Heart right ventricle (tissue), 16 donors: ENCODE measurements at regions not wholly inside any gene's neighbourhood (a gene's known extent, or its start where the extent isn't known, plus 50 kb on each side); places are given as distances from the start of the nearest gene placed in this dataset.
"Not testable (repeated sequence)": the region's sequence is repeated elsewhere in the genome, so short reads cannot be mapped to it uniquely, and the experiment has no call there.

Source experiments
- ATAC-seq, 8 donors: fragments of 200-7000 bp; cut with Tn5 transposase; one replicate each; pipeline ENCODE4 v1.9.1; 2020; ENCODE audit warnings: mild to moderate bottlenecking in 8 of 8, moderate library complexity in 8 of 8, moderate number of reproducible peaks in 1 of 8
- DNase-seq, 2 donors: peaks; one replicate each; pipeline ENCODE4 v3.0.0-alpha.2; 2020
- H3K27ac ChIP-seq, 10 donors: fragments of 200-600 bp; sonication (generic) in 2 of 10; one replicate each; pipeline versions ENCODE4 v1.5.0 to v1.8.0; 2020 to 2022; ENCODE audit warnings: mild to moderate bottlenecking in 3 of 10
- H3K27me3 ChIP-seq, 7 donors: fragments of 200-600 bp; one replicate each; pipeline ENCODE4 v1.8.0; 2021 to 2022; ENCODE audit warnings: mild to moderate bottlenecking in 2 of 7
- H3K36me3 ChIP-seq, 9 donors: fragments of 200-600 bp; sonication (generic) in 1 of 9; one replicate each; pipeline versions ENCODE4 v1.5.0 to v1.8.0; 2020 to 2022; ENCODE audit warnings: mild to moderate bottlenecking in 2 of 9
- H3K4me1 ChIP-seq, 9 donors: fragments of 200-600 bp; sonication (generic) in 1 of 9; one replicate each; pipeline versions ENCODE4 v1.5.0 to v1.8.0; 2020 to 2022; ENCODE audit warnings: mild to moderate bottlenecking in 4 of 9
- H3K4me3 ChIP-seq, 10 donors: fragments of 200-600 bp; sonication (generic) in 2 of 10; one replicate each; pipeline versions ENCODE4 v1.5.0 to v1.8.0; 2020 to 2022; ENCODE audit warnings: mild to moderate bottlenecking in 7 of 10, moderate library complexity in 2 of 10
- H3K9me3 ChIP-seq, 11 donors: fragments of 200-600 bp in 10 of 11; sonication (generic) in 2 of 11; one replicate each; pipeline versions ENCODE4 v1.5.0 to v1.8.0; 2013 to 2022; ENCODE audit warnings: mild to moderate bottlenecking in 2 of 11, control low read depth in 1 of 11, moderate library complexity in 1 of 11
- WGBS, 2 donors: extraction: QIAGEN DNeasy Blood & Tissue Kit; methylation state at CpG; one replicate each; pipeline ENCODE4 v1.1.7; 2013; ENCODE audit warnings: inconsistent platforms in 1 of 2; 5-methylcytosine and 5-hydroxymethylcytosine counted together
- intact Hi-C, 10 donors: fragments of 100-400 bp; cut with DNase I; formaldehyde crosslinking; loops; one replicate each; pipeline versions ENCODE4 v1.11.1 to v1.14.2; 2022
- TF ChIP-seq, protein P1 (sequence below), 9 donors: fragments of 200-600 bp; sonication (generic) in 2 of 9; IDR thresholded peaks; one replicate each; pipeline versions ENCODE4 v1.5.0 to v1.8.0; 2021 to 2022; ENCODE audit warnings: antibody characterized with exemption in 9 of 9, mild to moderate bottlenecking in 5 of 9, moderate library complexity in 1 of 9
- donor health status: Arrhythmogenic right ventricular cardiomyopathy.
- donor health status: ischemic (EF 13 %, LVEDD 7.1; RV severe dilation, severe dysfunction).
- donor health status: healthy with polysubstance abuse.
- donor health status: DM: no; HTN: yes; CAD: no.
- donor health status: DM: no; HTN: no; CAD: no.
- donor health status: ischemic (EF 25% LVEDD 6.9; RV normal size, moderate dysfunction).
- donor health status: ischemic (EF 25% LVEDD 5.7; RV mildly dilated, moderate dysfunction).
- donor health status: healthy.
- donor health status: DM: yes; HTN: yes; CAD: no.
- donor health status: Ischemic cardiomyopathy.
- donor health status: ischemic (EF 35%, LVEDD 5.7; RV mildly dilated, moderate dysfunction).
- donor health status: nonischemic (EF 11% LVEDD 7.7; RV severe dilation, severe dysfunction).
- donor health status: DM: yes; HTN: yes; CAD: no.
- donor health status: PGD.
- donor health status: ischemic (EF 29% LVEDD 5.4; RV normal size, mild dysfunction).
- donor health status: nonischemic (EF 23%, LVEDD 6.1; RV moderate dilation, normal function).

DNA sequence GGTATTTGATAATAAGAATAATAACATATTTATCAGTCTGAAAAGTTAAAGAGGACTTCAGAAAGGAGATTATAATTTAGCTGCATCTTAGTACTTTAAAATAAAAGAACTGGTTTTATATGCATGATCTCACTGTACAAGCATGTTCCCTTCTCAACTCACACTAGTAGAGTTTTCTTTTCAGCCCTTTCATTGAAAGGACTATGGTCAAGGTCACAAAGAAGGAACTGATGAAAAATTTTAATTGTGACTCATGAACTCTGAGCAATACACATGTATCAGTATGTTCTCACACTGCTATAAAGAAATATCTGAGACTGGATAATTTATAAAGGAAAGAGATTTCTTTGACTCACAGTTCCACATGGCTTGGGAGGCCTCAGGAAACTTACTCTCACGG lies 73.7 kb upstream of the NDST4 start:
- no peak for ATAC-seq
- WGBS, 2 donors = 61 to 68% methylated on average over 1 of the region's 1 CpG
- no peak overlapping the region for H3K4me3 ChIP-seq
- DNase-seq = no peak
- intact Hi-C loops = no loop called here
- peaks cover 0 to 9% (median 3%) of the 10 kb centered on the region in 11 donors for H3K9me3 ChIP-seq
- H3K36me3 ChIP-seq = no peaks in the 10 kb centered on the region
- H3K27ac ChIP-seq = no peak overlapping the region
- TF ChIP-seq, protein P1, sequence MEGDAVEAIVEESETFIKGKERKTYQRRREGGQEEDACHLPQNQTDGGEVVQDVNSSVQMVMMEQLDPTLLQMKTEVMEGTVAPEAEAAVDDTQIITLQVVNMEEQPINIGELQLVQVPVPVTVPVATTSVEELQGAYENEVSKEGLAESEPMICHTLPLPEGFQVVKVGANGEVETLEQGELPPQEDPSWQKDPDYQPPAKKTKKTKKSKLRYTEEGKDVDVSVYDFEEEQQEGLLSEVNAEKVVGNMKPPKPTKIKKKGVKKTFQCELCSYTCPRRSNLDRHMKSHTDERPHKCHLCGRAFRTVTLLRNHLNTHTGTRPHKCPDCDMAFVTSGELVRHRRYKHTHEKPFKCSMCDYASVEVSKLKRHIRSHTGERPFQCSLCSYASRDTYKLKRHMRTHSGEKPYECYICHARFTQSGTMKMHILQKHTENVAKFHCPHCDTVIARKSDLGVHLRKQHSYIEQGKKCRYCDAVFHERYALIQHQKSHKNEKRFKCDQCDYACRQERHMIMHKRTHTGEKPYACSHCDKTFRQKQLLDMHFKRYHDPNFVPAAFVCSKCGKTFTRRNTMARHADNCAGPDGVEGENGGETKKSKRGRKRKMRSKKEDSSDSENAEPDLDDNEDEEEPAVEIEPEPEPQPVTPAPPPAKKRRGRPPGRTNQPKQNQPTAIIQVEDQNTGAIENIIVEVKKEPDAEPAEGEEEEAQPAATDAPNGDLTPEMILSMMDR (IDR thresholded peaks at IDR 0.05) = no peak
- no peaks in the 10 kb centered on the region for H3K27me3 ChIP-seq
- no peaks in the 10 kb centered on the region for H3K4me1 ChIP-seq

DNA sequence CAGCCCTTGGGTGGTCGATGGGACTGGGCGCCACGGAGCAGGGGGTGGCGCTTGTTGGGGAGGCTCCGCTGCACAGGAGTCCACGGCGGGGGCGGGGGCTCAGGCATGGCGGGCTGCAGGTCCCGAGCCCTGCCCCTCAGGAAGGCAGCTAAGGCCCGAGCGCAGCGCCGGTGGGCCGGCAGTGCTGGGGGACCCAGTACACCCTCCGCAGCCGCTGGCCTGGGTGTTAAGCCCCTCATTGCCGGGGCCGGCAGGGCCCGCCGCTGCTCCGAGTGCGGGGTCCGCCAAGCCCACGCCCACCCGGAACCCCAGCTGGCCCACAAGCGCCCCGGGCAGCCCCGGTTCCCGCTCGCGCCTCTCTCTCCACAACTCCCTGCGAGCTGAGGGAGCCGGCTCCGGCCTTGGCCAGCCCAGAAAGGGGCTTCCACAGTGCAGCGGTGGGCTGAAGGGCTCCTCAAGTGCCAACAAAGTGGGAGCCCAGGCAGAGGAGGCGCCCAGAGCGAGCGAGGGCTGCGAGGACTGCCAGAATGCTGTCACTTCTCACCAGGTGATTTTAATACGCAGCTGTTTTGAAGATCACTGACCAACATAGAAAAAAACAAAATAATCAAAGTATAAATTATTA lies 66.1 kb upstream of the NDST4 start:
- H3K27ac ChIP-seq, H3K36me3 ChIP-seq, H3K4me1 ChIP-seq, intact Hi-C loops, H3K9me3 ChIP-seq, H3K27me3 ChIP-seq, H3K4me3 ChIP-seq, DNase-seq, ATAC-seq: not testable (repeated sequence)
- WGBS, 2 donors = 90 to 94% methylated on average over 41 of the region's 41 CpGs

DNA sequence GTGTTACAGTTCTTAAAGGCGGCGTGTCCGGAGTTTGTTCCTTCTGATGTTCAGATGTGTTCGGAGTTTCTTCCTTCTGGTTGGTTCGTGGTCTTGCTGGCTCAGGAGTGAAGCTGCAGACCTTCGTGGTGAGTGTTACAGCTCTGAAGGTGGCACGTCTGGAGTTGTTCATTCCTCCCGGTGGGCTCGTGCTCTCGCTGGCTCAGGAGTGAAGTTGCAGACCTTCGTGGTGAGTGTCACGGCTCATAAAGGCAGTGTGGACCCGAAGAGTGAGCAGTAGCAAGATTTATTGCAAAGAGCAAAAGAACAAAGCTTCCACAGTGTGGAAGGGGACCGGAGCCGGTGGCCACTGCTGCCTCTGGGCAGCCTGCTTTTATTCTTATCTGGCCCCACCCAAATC lies 65.3 kb upstream of the NDST4 start:
- WGBS, 2 donors = 86 to 90% methylated on average over 15 of the region's 15 CpGs
- H3K9me3 ChIP-seq, H3K27ac ChIP-seq, DNase-seq, H3K4me3 ChIP-seq, H3K4me1 ChIP-seq, intact Hi-C loops, ATAC-seq, H3K36me3 ChIP-seq, H3K27me3 ChIP-seq: not testable (repeated sequence)

DNA sequence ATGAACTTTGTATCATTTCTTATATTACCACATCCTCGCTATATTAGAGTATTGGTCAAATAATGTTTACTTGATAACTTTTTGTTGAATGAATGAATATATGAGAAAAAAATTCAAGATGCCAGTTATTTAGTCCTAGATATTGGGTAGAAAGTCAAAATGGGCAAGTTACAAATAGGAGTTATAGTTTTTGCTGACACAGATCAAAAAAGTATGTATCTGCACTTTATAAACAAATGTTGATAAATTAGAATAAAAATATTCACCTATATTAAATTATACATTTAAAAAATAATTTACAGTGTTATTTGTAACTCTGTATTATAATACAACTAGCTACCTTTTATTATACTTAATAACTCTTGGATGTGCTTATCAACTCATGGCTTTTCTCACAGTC lies 57.8 kb upstream of the NDST4 start:
- H3K36me3 ChIP-seq = no peaks in the 10 kb centered on the region
- no peaks in the 10 kb centered on the region for H3K9me3 ChIP-seq
- 83 to 86% methylated on average over 1 of the region's 1 CpG for WGBS, 2 donors
- intact Hi-C loops = no loop called here
- H3K4me1 ChIP-seq = no peaks in the 10 kb centered on the region
- TF ChIP-seq, protein P1 (IDR thresholded peaks at IDR 0.05) = no peak
- H3K27ac ChIP-seq = no peak overlapping the region
- no peak overlapping the region for H3K4me3 ChIP-seq
- no peak for DNase-seq
- no peak for ATAC-seq
- no peaks in the 10 kb centered on the region for H3K27me3 ChIP-seq

DNA sequence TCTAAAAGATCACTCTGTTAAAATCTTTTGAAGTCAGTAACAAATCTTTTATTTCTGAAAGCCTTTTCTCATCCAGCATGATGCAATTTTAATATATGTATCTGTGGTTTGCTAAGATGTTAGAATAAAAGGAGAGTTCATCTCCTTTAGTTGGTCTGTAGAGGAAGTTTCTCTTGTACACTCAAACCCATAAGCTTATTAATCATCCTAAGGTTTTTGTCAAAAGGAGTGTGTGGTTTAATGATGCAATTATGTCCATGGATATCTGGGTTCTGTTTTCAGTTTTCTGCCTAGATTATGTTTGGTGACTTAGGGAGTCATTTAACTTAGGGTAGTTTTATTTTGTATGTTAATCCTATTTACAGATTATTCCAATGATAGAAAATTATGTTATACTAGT lies 52.1 kb upstream of the NDST4 start:
- Histone ChIP-seq H3K4me3 (no peak overlapping the region), H3K27ac (no peak overlapping the region), H3K9me3 (no peaks in the 10 kb centered on the region), H3K36me3 (no peaks in the 10 kb centered on the region), H3K4me1 (no peaks in the 10 kb centered on the region), H3K27me3 (no peaks in the 10 kb centered on the region)
- DNase-seq = no peak
- intact Hi-C loops = no loop called here
- no peak for ATAC-seq
- TF ChIP-seq, protein P1 (IDR thresholded peaks at IDR 0.05) = no peak
